GM19468 (cell line): ENCODE measurements at regions not wholly inside any gene's neighbourhood (a gene's known extent, or its start where the extent isn't known, plus 50 kb on each side); places are given as distances from the start of the nearest gene placed in this dataset.
"Not testable (repeated sequence)": the region's sequence is repeated elsewhere in the genome, so short reads cannot be mapped to it uniquely, and the experiment has no call there.

Experiments used
- ATAC-seq: cut with Tn5 transposase; IDR thresholded peaks from one replicate; pipeline ENCODE4 v1.9.1; 2021; ENCODE audit warnings: mild to moderate bottlenecking, moderate library complexity, moderate number of reproducible peaks; ENCODE audit not compliant: unreplicated experiment; ENCODE audit errors: extremely low read depth

DNA sequence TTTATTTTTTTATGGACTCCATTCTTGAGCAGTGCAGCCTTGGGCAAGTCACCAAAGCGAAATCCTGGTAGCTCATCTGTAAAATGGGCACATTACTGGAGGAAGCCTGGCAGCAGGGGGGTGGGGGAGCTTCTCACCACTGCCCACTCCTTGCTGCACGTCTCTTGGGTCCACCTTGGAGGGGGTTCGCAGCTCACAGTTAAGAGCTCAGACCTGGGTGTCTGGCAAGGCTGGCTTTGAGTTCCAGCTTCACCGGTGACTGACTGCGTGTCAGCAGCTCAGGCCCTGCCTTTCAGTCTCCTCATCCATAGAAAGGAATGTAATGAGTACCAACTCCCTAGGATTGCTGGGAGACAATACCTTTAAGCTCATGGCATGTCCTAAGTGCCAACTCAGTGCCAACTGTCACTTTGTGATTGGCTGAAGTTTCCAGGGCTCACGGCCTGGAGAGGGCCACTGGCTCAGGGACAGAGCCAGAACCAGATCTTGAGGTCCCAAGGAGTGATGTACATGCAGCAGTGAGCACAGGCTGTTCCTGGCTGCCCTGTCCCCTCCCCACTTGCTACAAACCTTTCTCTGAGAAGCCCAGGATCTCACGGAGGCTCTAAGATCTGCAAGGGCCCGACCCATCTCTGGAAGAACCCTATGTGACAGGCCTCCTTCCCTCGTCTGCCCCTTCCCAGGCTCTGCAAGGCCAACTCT, 72.9 kb downstream of the C9orf50 start:
- ATAC-seq: no peak

GRCh38 chr9:129547063-129547462, 73.8 kb downstream of the C9orf50 start:
- ATAC-seq: no peak

DNA sequence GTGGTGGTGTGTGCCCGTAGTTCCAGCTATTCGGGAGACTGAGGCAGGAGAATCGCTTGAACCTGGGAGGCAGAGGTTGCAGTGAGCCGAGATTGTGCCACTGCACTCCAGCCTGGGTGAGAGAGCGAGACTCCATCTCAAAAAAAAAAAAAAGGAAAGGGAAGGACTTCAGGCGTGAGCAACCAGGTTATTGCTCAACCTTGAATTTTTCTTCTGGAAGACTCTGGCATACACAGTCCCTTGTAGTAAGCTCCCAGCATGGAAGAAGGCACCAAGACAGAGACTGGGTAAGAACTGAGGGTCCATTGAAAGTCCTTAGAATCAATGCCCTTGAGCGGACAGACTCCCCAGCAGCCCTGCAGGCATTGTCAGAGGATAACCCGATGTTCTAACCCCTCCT, 75.0 kb downstream of the C9orf50 start:
- ATAC-seq: not testable (repeated sequence)

- ATAC-seq: no peak
These were observed 76.1 kb downstream of the C9orf50 start for GRCh38 chr9:129544761-129545160.

- ATAC-seq: no peak
These were observed 78.2 kb downstream of the C9orf50 start for GRCh38 chr9:129542741-129543140.

DNA sequence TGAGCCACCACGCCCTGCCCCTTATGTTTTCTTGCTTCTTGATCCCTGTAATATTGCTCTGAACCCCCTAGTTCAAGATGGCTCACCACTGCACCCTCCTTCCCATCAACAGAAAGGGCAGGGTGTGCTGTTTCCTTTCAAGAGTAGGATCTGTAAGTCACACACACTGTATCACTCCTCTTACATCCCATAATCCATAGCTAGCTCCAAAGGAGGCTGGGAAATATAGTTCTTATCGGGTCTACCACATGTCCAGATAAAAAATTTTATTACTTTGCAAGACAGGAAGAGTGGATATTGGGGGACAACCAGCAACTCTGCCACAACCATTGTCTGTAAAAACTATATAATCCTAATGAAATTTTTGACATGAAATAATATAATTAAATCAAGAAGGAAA, 79.6 kb downstream of the C9orf50 start:
- ATAC-seq: no peak

GRCh38 chr9:129539446-129539845, 81.5 kb downstream of the C9orf50 start:
- ATAC-seq: no peak

- ATAC-seq: not testable (repeated sequence)
These were observed 89.0 kb downstream of the C9orf50 start for GRCh38 chr9:129531860-129532402.

DNA sequence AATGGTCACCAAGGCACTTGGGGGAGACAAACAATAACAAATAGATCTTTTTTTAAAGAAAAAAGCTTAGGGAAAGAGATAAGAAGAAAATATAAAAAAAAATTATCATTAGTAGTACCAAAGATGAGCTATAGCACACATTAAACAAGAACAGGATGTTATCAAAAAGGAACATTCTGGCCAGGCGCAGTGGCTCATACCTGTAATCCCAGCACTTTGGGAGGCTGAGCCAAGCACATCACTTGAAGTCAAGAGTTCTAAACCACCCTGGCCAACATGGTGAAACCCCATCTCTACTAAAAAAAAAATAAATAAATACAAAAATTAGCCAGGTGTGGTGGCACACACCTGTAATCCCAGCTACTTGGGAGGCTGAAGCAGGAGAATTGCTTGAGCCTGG, 92.9 kb downstream of the C9orf50 start:
- not testable (repeated sequence) for ATAC-seq

DNA sequence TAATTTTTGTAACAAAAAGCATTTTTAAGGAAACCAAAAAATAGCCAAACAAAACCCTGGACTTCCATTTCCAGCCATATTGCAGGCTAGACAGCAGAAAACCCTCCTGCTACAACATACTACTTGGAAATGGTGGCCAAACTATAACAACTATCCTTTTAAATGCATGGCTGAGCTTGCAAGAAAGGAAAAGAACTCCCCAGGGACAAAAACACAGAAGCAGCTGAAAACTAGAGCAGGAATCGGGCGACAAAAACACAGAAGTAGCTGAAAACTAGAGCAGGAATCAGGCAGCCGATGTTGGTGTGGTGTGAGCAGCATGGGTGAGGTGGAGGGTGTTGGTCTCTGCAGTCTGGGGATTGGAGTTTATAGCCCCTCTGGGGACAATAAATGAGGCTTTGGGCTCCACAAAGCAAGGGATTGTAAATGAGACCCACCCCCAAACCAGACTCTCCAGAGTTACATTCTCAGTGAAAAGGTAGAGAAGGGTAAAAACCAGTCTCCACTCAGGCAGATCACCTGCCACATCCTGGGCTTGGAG, 95.2 kb downstream of the C9orf50 start:
- ATAC-seq: no peak

GRCh38 chr9:129524582-129525270, 96.2 kb downstream of the C9orf50 start:
- ATAC-seq: no peak

DNA sequence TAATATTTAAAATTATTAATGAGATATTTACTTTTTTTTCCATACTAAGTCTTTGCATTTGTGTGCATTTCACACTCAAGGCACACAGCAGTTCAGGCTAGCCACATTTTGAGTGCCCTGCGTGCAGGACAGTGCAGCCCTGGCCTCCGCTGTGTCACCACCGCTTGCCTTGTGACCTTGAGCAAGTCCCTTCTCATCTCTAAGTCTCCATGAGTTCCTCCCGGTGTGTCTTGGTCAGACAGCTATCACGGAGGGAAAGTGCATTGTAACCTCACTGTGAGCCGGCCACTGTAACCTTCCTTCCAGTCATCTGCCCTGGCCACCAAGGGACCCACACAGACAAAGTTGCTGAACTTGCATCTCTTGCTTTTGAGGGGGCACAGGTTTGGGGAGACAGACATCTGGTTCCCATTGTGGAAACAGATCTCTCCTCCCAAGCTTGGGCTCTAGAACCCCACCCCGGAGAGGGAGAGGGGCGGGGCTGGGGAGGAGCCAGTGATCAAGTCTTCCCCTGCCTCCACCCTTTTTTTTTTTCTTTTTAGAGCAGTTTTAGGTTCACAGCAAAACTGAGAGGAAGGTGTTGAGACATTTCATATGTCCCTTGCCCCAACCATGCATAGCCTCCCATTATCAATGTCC, 96.8 kb downstream of the C9orf50 start:
- no peak for ATAC-seq

- ATAC-seq: no peak
These were observed 98.5 kb downstream of the C9orf50 start for GRCh38 chr9:129522351-129522750.

- ATAC-seq: no peak
These were observed 100.8 kb downstream of the C9orf50 start for GRCh38 chr9:129520082-129520481.

DNA sequence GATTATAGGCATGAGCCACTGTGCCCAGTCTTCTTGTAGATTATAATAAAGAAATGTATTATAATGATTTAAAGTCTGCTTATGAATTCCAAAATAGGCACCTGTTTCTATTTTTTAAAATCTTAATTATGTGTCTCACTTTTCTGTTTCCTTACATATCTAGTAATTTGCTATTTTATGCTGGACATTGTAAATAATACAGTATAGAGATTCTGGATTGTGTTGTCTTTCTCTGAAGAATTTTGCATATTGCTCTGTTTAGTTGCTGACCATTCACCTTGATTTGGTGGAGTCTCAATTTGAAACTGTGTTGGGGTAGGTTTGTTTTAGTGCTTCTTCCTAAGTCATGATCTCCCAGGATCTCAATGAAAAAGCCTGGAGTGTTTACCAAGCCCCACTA, 102.8 kb downstream of the C9orf50 start:
- ATAC-seq: no peak

DNA sequence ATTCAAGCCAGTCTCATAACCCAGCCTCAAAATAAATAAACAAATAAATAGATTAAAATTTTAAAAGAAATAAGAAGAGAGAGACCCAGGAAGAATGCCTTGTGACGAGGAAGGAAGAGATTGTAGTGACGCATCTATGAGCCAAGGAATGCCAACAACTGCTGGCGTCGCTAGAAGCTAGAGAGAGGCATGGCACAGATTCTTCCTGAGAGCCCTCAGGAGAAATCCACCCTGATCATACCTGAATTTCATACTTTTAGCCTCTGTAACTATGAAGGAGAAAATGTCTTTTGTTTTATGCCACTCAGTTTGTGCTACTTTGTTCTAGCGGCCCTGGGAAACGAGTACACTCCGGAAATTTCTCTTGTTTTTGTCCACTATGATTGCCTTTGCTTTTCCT, 103.9 kb downstream of the C9orf50 start:
- no peak for ATAC-seq

GRCh38 chr9:129514891-129515290, 106.0 kb downstream of the C9orf50 start:
- no peak for ATAC-seq

DNA sequence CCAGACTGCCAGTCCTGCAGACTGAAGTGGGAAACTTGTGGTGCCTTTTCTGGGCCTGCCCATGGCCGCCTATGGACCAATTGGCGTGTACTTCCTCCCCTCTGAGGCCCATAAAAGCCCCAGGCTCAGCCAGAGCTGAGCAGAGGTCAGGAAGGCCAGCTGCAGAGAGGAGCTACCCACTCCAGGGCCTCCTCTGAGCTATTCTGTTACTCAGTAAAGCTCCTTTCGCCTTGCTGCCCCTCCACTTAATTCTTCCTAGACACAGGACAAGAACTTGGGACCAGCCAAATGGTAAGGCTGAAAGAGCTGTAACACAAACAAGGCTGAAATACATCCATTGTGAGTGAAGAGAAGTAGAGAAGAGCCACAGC, 106.4 kb downstream of the C9orf50 start:
- ATAC-seq: no peak

- no peak for ATAC-seq
These were observed 106.9 kb downstream of the C9orf50 start for GRCh38 chr9:129513856-129514496.

DNA sequence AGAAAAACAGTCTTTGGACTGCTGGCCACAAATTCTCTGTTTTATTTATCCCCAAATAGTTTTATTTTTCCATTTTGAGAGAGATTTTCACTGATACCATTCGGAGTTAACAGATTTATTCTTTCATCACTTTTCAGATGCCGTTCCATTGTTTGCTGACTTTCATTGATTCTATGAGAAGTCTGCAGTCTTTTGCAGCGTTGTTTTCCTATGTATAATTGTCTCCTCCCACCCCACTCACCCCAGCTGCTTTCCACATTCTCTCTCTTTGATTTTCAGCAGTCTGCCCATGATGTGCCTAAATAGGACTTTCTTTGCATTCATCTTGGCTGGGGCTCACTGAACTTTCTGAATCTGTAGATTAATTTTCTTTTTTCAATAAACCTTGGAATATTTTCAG, 107.6 kb downstream of the C9orf50 start:
- no peak for ATAC-seq
